PC-3 (cell line): ENCODE measurements at regions not wholly inside any gene's neighbourhood (a gene's known extent, or its start where the extent isn't known, plus 50 kb on each side); places are given as distances from the start of the nearest gene placed in this dataset.

Experiments
- ATAC-seq: fragments of 200-7000 bp; cut with Tn5 transposase; 2 replicates; pipeline ENCODE4 v1.9.1; 2020; ENCODE audit warnings: mild to moderate bottlenecking, moderate library complexity
- BruUV-seq: library from RNA; stranded (reverse); fragments of 400-500 nt; replicated peaks from 2 replicates; lab custom pipeline; 2021; lab: Mats Ljungman, UMichigan
- CTCF ChIA-PET: fragments of 300-600 bp; sonication (Branson Sonifier 250); formaldehyde crosslinking; loops from one replicate; lab custom pipeline; 2022; ENCODE audit warnings: antibody characterized with exemption; lab: Charles Lee
- POLR2A ChIA-PET: fragments of 300-600 bp; sonication (Branson Sonifier 250); formaldehyde crosslinking; loops from one replicate; lab custom pipeline; 2022; ENCODE audit warnings: antibody characterized with exemption; ENCODE audit not compliant: unreplicated experiment; lab: Charles Lee
- DNase-seq: peaks from one replicate; pipeline ENCODE4 v3.0.0-alpha.2; 2015
- H2AFZ ChIP-seq: fragments of 300-600 bp; sonication (generic); 2 replicates; pipeline ENCODE4 v1.6.0; 2016; ENCODE audit warnings: antibody characterized with exemption, low read length
- H3F3A ChIP-seq: fragments of 300-600 bp; sonication (generic); one replicate; pipeline ENCODE4 v1.6.0; 2017; ENCODE audit warnings: antibody characterized with exemption, low read length, control low read depth, mild to moderate bottlenecking; ENCODE audit not compliant: unreplicated experiment
- H3K27ac ChIP-seq: fragments of 300-600 bp; sonication (generic); 2 replicates; pipeline ENCODE4 v1.5.1; 2016; ENCODE audit warnings: mild to moderate bottlenecking, low read length
- H3K27me3 ChIP-seq: fragments of 300-600 bp; sonication (generic); 2 replicates; pipeline ENCODE4 v1.6.1; 2016; ENCODE audit warnings: low read length, mixed read lengths
- H3K36me3 ChIP-seq: fragments of 300-600 bp; sonication (generic); 2 replicates; pipeline ENCODE4 v1.6.1; 2016; ENCODE audit warnings: low read depth, mixed run types, low read length, mixed read lengths
- H3K4me1 ChIP-seq: fragments of 300-600 bp; sonication (generic); 2 replicates; pipeline ENCODE4 v1.5.1; 2016; ENCODE audit warnings: low read length; ENCODE audit not compliant: insufficient read depth
- H3K4me2 ChIP-seq: fragments of 300-600 bp; sonication (generic); 2 replicates; pipeline ENCODE4 v1.6.0; 2016; ENCODE audit warnings: low read length
- H3K4me3 ChIP-seq: fragments of 300-600 bp; sonication (generic); 2 replicates; pipeline ENCODE4 v1.5.1; 2016; ENCODE audit warnings: mild to moderate bottlenecking, low read length, mixed read lengths
- H3K79me2 ChIP-seq: fragments of 300-600 bp; sonication (generic); 2 replicates; pipeline ENCODE4 v1.6.1; 2017; ENCODE audit warnings: low read length, mixed read lengths
- H3K9ac ChIP-seq: fragments of 300-600 bp; sonication (generic); 2 replicates; pipeline ENCODE4 v1.6.0; 2016; ENCODE audit warnings: mild to moderate bottlenecking, low read length
- H3K9me2 ChIP-seq: fragments of 300-600 bp; sonication (generic); replicated peaks from 2 replicates; pipeline ENCODE4 v1.6.1; 2016; ENCODE audit warnings: mixed run types, low read length, mixed read lengths
- H3K9me3 ChIP-seq: fragments of 300-600 bp; sonication (generic); 2 replicates; pipeline ENCODE4 v1.6.1; 2016; ENCODE audit warnings: low read length, mixed read lengths
- H4K20me1 ChIP-seq: fragments of 300-600 bp; sonication (generic); 2 replicates; pipeline ENCODE4 v1.6.1; 2016; ENCODE audit warnings: low read length, mixed read lengths
- CTCF ChIP-seq: fragments of 300-600 bp; sonication (generic); conservative IDR thresholded peaks from 2 replicates; pipeline ENCODE4 v1.5.1; 2017; ENCODE audit warnings: antibody characterized with exemption, low read depth, mild to moderate bottlenecking, low read length
- EZH2 ChIP-seq: fragments of 300-600 bp; sonication (generic); IDR thresholded peaks from one replicate; pipeline ENCODE4 v1.6.1; 2017; ENCODE audit warnings: antibody characterized with exemption, mild to moderate bottlenecking, low read length; ENCODE audit not compliant: unreplicated experiment
- EZH2phosphoT487 ChIP-seq: fragments of 300-600 bp; sonication (generic); IDR thresholded peaks from 2 replicates; pipeline ENCODE4 v1.6.1; 2018; ENCODE audit warnings: mild to moderate bottlenecking, antibody characterized with exemption, low read length, borderline replicate concordance
- intact Hi-C: fragments of 100-400 bp; cut with micrococcal nuclease; formaldehyde crosslinking; loops from 2 replicates; pipeline ENCODE4 v1.9.0; 2023

GRCh38 chr7:55275291-55276200 is 89.6 kb upstream of the LANCL2 start:
- DNase-seq (no peak), ATAC-seq (no peak)
- no peak overlapping the region for H3K4me3 ChIP-seq
- H3K79me2 ChIP-seq = no peaks in the 10 kb centered on the region
- H3K9me2 ChIP-seq = no peaks in the 10 kb centered on the region
- ChIA-PET POLR2A (interaction anchor here (0.5 kb wide), 1 partner anchor 497 kb away, joined by 4 read pairs; no protein-coding TSS in a partner anchor), CTCF (no interaction called here)
- intact Hi-C loops = no loop called here
- TF ChIP-seq EZH2 (no peak), EZH2phosphoT487 (no peak), CTCF (no peak)
- no peaks in the 10 kb centered on the region for H3K4me1 ChIP-seq
- no peak overlapping the region for H3K27ac ChIP-seq
- no peaks in the 10 kb centered on the region for H3K27me3 ChIP-seq
- no peak overlapping the region for H2AFZ ChIP-seq
- H4K20me1 ChIP-seq = no peaks in the 10 kb centered on the region
- H3K4me2 ChIP-seq = no peak overlapping the region
- BruUV-seq = no TSS peak
- H3K9ac ChIP-seq = no peak overlapping the region
- H3K9me3 ChIP-seq = no peaks in the 10 kb centered on the region
- no peaks in the 10 kb centered on the region for H3K36me3 ChIP-seq
- H3F3A ChIP-seq = no peaks in the 10 kb centered on the region

GRCh38 chr7:55276572-55277295 is 88.4 kb upstream of the LANCL2 start:
- Histone ChIP-seq H3K4me3 (no peak overlapping the region), H3K9me2 (no peaks in the 10 kb centered on the region), H3K27ac (no peak overlapping the region), H3F3A (no peaks in the 10 kb centered on the region), H3K4me1 (no peaks in the 10 kb centered on the region), H4K20me1 (no peaks in the 10 kb centered on the region), H3K27me3 (no peaks in the 10 kb centered on the region), H3K4me2 (no peak overlapping the region), H3K9ac (no peak overlapping the region), H2AFZ (no peak overlapping the region), H3K79me2 (no peaks in the 10 kb centered on the region), H3K36me3 (no peaks in the 10 kb centered on the region), H3K9me3 (no peaks in the 10 kb centered on the region)
- intact Hi-C loops = no loop called here
- DNase-seq (no peak), ATAC-seq (no peak)
- no peak for TF ChIP-seq EZH2
- TF ChIP-seq EZH2phosphoT487 = no peak
- TF ChIP-seq CTCF = no peak
- POLR2A ChIA-PET = no interaction called here
- no TSS peak for BruUV-seq
- CTCF ChIA-PET = interaction anchor here (0.7 kb wide), 1 partner anchor 505 kb away, joined by 3 read pairs; no protein-coding TSS in a partner anchor
